HG03103 (cell line): ENCODE measurements at regions not wholly inside any gene's neighbourhood (a gene's known extent, or its start where the extent isn't known, plus 50 kb on each side); places are given as distances from the start of the nearest gene placed in this dataset.
"Not testable (repeated sequence)": the region's sequence is repeated elsewhere in the genome, so short reads cannot be mapped to it uniquely, and the experiment has no call there.

ENCODE experiments used
- ATAC-seq: cut with Tn5 transposase; IDR thresholded peaks from one replicate; pipeline ENCODE4 v1.9.1; 2021; ENCODE audit warnings: low read depth; ENCODE audit not compliant: unreplicated experiment

DNA sequence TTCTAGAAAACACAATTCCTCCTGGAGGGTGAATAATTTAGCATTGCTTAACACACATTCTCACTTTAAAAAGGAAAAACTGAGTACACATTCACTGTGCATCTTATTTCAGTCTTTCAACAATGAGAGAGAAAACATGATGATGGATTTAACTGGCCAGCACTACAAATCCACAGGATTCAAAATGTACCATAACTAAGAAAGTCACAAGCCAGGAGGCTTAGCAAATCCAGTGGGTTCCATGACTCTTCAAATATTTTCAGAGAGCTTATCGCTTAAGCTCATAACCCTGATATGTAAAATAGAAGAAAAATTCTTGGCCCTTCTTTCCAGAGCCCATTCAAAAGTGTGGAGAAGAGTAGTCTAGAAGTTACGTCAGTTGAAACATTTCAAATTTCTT is 820.3 kb downstream of the LTN1 start:
- ATAC-seq, result no peak

GRCh38 chr21:28167366-28167765 is 825.3 kb downstream of the LTN1 start:
- no peak for ATAC-seq

DNA sequence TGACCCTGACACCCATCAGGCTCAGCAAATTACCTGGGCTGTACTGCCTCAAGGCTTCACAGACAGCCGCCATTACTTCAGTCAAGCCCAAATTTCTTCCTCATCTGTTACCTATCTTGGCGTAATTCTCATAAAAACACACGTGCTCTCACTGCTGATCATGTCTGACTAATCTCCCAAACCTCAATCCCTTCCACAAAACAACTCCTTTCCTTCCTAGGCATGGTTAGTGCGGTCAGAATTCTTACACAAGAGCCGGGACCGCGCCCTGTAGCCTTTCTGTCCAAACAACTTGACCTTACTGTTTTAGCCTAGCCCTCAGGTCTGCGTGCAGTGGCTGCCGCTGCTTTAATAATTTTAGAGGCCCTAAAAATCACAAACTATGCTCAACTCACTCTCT is 828.2 kb downstream of the LTN1 start:
- ATAC-seq, result not testable (repeated sequence)

DNA sequence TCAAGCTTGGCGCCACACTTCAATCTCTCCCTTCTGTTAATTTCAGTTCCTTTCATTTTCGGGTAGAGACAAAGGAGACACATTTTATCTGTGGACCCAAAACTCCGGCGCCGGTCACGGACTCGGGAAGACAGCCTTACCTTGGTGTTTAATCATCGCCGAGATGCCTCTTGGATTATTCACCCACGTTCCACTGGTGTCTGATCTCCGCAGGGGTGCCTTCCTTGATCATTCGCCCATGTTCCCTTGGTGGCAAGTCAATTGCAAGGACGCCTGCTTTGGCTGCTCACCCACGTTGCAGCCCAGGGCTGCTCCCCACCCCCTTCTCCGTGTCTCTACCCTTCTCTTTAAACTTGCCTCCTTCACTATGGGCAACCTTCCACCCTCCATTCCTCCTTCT is 830.6 kb downstream of the LTN1 start:
- ATAC-seq, result not testable (repeated sequence)

GRCh38 chr21:28160378-28160777 is 832.3 kb downstream of the LTN1 start:
- no peak for ATAC-seq

GRCh38 chr21:28159396-28159795 is 833.3 kb downstream of the LTN1 start:
- no peak for ATAC-seq

DNA sequence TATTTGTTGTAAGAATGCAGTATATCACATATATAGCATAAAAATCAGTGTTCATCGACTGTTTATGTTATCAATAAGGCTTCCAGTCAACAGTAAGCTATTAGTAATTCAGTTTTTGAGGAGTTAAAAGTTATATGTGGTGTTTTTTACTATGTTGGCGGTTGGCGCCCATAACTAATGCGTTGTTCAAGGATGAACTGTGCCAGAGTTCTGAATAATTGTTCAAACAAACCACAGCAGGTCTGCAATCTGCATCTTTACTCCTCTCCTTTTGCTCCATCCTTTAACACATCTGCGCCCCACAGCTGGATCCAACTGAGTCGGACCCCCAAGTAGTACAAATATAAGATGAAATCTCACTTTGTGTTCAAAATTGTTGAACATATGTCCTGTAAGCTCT is 836.1 kb downstream of the LTN1 start:
- no peak for ATAC-seq

GRCh38 chr21:28154121-28154520 is 838.6 kb downstream of the LTN1 start:
- ATAC-seq, result no peak

GRCh38 chr21:28152732-28153131 is 839.9 kb downstream of the LTN1 start:
- no peak for ATAC-seq

- no peak for ATAC-seq
These were observed 840.9 kb downstream of the LTN1 start for GRCh38 chr21:28151758-28152157.

DNA sequence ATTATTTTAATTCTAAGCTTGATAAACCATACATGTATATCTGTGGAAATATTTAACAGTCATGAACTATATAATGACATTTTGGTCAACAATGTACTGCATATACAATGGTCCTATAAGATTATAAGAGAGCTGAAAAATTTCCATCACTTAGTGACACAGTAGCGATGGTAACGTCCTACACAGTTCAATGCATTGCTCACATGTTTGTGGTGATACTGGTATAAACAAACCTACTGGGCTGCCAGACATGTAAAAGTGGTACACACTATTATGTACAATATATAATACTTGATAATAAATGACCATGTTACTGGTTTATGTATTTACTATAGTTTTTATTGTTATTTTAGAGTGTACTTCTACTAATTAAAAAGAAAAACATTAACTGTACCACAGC is 841.9 kb downstream of the LTN1 start:
- no peak for ATAC-seq

DNA sequence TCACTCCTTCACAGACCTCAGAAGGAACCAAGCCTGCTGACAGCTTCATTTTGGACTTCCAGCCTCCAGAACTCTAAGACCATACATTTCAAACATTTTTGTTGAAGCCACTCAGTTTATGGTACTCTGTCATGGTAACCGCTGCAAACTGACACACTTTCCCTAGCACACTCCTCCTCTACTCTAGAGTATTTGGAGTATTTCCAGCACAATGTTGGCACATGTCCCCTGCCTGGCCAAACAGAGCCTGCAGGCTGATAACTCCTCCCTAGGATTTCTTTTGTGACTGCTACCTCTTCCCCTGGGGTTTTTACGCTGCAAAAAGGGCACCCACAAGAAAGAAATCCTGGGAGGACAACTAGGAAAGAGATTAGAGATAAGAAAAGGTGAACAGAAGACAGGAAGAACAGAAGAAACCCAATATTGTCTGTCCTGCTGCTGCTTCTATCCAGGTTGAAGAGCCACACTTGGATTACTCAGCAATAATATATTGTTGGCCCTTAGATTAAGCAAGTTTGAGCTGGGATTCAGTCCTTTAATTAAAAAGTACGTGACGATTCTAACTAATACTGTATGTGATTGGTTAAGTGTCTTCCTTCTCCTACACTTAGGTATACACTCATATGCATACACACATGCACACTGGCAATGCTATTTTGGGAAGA is 844.1 kb downstream of the LTN1 start:
- no peak for ATAC-seq

DNA sequence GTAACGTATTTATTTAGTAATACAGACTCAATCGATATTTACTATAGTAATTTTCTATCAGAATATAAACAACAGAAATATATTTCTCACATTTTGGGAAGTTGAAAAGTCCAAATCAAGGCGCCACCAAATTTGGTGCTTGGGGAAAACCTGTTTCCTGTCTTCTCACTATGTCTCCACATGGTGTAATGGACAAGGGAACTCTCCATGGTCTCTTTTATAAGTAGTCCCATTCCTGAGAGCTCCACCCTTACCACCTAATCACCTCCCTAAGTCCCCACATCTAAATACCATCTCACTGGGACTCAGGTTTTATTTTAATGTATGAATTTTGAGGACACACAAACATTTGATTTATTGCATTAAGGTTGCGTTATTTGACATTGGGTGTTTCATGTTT is 848.0 kb downstream of the LTN1 start:
- no peak for ATAC-seq

GRCh38 chr21:28144089-28144488 is 848.6 kb downstream of the LTN1 start:
- no peak for ATAC-seq

GRCh38 chr21:28142697-28143096 is 850.0 kb downstream of the LTN1 start:
- ATAC-seq, result no peak

DNA sequence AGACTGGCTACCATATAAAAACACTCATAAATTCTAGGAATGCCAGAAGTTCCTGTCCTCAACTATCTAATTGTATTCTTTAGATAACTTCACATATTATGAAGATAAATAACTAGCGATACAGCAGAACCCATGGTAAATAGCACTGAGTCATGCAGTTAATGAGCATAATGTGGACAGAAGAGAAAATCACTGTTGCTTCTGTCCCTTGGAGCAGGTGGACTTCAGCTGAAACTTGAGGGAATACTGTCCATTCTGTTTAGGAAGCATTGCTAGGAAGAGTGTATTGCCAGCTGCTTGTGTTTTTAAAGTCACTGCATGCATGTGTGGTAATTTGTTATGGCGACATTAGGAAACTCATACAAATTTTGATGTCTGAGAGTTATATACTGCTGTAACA is 854.4 kb downstream of the LTN1 start:
- ATAC-seq, result no peak

GRCh38 chr21:28136656-28137255 is 855.9 kb downstream of the LTN1 start:
- no peak for ATAC-seq

GRCh38 chr21:28135646-28136045 is 857.0 kb downstream of the LTN1 start:
- no peak for ATAC-seq

DNA sequence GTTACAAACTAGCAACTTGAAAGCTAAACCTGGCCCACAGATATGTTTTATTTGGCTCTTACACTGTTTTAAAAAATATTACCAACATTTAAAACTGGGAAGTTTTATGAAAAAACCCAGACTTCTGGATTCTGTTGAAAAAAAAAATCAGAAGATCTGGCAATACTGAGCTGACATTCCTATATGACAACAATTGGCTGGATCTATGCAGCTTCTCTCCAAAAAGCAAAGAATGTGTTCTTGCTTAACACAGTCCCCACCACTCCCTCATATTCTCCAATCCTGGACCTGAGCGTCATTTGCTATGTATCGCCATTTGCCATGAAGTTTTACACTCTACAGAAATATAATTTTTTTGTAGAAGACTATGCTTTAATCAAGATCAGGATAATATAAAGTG is 859.6 kb downstream of the LTN1 start:
- no peak for ATAC-seq

GRCh38 chr21:28132713-28133112 is 860.0 kb downstream of the LTN1 start:
- no peak for ATAC-seq

DNA sequence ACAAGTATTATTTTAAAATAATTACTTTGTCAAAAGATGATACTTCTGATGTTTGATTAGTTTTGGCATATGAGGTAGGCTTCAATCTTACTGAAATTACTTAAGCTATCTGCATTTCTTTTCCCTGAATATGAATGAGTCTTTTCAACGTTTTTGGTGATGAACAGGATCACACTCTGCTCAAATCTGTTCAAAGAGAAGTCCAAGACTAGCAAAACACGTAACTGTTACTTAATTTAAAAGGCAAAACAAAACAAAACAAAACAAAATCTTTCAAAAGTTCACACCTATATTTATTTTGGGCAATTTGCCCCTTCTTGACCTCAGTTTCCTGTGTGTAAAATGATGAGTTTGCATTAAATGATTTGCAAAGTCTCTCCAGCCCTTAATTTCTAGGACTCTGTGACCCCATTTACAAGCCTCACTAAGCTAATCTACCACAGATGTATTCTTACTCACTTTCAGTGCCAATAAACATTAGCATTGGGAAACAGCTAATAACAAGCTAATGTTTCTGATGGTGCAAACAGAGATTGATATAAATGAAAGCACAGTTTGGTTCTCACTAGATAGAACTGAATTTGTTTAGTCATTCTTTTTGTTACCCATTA is 865.4 kb downstream of the LTN1 start:
- ATAC-seq, result no peak

DNA sequence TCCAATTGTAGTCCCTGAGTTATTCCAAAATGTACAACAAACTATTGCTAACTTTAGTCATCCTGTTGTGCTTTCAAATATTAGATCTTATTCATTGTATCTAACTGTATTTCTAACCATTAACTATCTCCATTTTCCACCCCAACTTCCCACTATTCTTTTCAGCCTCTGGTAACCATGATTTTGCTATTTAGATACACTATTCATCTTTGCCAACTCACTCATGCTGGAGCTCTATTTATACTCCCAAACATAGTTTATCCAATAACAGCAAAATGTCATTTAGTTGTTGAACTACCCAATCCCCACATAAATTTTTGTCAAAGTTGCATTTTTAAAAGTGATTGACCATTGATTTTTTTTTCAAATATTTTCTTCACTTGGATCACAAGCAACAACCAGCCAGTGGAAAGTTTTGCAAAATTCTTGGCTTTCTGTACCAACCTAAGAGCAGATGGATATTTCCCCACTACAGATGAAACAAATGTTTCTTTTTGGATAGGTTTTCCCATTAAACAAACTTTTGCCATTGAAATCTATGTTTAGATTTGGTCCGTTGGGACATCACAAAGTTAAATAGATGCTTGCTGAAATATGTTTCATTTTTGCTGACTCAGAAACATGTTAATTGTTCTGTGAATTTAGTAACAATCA is 866.0 kb downstream of the LTN1 start:
- no peak for ATAC-seq
